Left ventricle myocardium inferior (tissue), 1 donor: ENCODE measurements at regions not wholly inside any gene's neighbourhood (a gene's known extent, or its start where the extent isn't known, plus 50 kb on each side); places are given as distances from the start of the nearest gene placed in this dataset.
A peak's percentile ranks its signal among the peaks of the same experiment; 100 is the strongest.

Source experiments
- DNase-seq: peaks from one replicate; pipeline ENCODE4 v3.0.0-alpha.2; 2020
- H3K27ac ChIP-seq: fragments of 200-600 bp; replicated peaks from 2 replicates; pipeline ENCODE4 v1.8.0; 2021
- H3K27me3 ChIP-seq: fragments of 200-600 bp; 2 replicates; pipeline ENCODE4 v1.8.0; 2021; ENCODE audit warnings: low read depth
- H3K36me3 ChIP-seq: fragments of 200-600 bp; 2 replicates; pipeline ENCODE4 v1.8.0; 2021
- H3K4me1 ChIP-seq: fragments of 200-600 bp; 2 replicates; pipeline ENCODE4 v1.8.0; 2021
- H3K4me3 ChIP-seq: fragments of 200-600 bp; 2 replicates; pipeline ENCODE4 v1.8.0; 2021; ENCODE audit warnings: mild to moderate bottlenecking, moderate library complexity
- H3K9me3 ChIP-seq: fragments of 200-600 bp; replicated peaks from 2 replicates; pipeline ENCODE4 v1.8.0; 2021
- CTCF ChIP-seq: fragments of 200-600 bp; IDR thresholded peaks from 2 replicates; pipeline ENCODE4 v1.8.0; 2021; ENCODE audit warnings: antibody characterized with exemption, mild to moderate bottlenecking, borderline replicate concordance
- intact Hi-C: fragments of 100-400 bp; cut with micrococcal nuclease; formaldehyde crosslinking; loops from one replicate; pipeline ENCODE4 v1.11.0; 2022
- donor health status: DM: no; HTN: yes; CAD: no; lungs with severe emphysema.

DNA sequence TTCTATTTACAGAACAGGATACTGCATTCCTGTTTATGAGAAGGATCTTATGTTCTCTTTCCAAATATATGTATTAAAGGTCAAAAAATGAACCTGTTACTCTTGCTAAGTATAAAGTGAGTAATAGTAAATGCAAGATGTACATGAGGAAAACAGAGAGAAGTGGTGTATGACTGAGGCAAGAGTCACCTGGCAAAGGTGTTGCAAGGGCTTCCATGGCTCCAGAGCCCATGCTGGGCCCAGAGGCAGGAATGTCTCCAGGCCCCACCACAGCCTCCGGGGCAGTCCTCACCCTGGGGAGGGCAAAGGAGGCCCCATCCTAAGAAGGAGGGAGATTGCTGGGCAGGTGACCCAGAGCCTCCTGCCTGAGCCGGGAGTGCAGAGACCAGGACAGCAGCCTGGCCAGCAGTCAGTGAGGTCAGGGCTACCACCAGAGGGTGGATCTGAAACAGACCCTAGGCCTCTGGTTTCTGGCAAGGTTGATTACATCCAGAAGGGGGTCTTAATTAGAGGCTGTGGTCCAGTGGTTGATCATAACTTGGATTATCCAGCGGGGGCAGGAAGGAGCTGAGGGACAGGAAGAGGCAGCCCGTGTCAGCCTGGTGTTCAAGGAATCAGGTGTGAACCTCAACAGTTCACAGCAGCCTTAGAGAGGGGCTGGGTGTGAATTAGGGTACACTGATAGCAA lies 57.3 kb upstream of the CPLX2 start:
- Histone ChIP-seq H3K27ac (no peak overlapping the region), H3K36me3 (no peaks in the 10 kb centered on the region), H3K4me3 (no peak overlapping the region), H3K27me3 (peaks cover 74% of the 10 kb centered on the region), H3K4me1 (no peaks in the 10 kb centered on the region), H3K9me3 (no peaks in the 10 kb centered on the region)
- DNase-seq: no peak
- TF ChIP-seq CTCF: no peak
- intact Hi-C loops: no loop called here

DNA sequence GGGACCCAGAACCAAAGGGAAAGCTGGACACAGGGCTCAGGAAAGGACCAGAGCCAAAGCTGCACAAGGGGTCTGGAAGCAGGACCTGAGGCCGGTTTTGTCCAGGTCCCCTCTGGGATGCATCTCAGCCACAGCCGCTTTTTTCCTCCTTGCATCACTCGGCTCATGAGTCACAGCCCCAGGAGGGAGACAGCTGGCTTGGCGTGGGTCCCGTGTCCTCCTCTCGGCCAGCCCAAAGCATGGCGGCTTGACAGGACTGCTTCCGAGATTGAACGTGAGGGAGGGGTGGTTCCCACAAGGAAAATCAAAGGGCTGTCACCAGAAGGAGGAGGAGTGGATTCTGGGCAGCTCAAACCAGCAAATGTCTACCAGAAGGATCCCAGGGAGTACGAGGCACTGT lies 56.7 kb upstream of the CPLX2 start:
- Histone ChIP-seq H3K27ac (no peak overlapping the region), H3K36me3 (no peaks in the 10 kb centered on the region), H3K27me3 (peaks cover 73% of the 10 kb centered on the region), H3K9me3 (no peaks in the 10 kb centered on the region), H3K4me3 (no peak overlapping the region), H3K4me1 (no peaks in the 10 kb centered on the region)
- DNase-seq: peak; percentile 20
- intact Hi-C loops: no loop called here
- no peak for TF ChIP-seq CTCF

- no peak overlapping the region for H3K4me3 ChIP-seq
- H3K9me3 ChIP-seq: no peaks in the 10 kb centered on the region
- DNase-seq: no peak
- no peaks in the 10 kb centered on the region for H3K4me1 ChIP-seq
- H3K27me3 ChIP-seq: peaks cover 75% of the 10 kb centered on the region
- no peak for TF ChIP-seq CTCF
- no peaks in the 10 kb centered on the region for H3K36me3 ChIP-seq
- H3K27ac ChIP-seq: no peak overlapping the region
- intact Hi-C loops: no loop called here
These were observed 56.1 kb upstream of the CPLX2 start for GRCh38 chr5:175815126-175815913.

- H3K4me3 ChIP-seq: no peak overlapping the region
- TF ChIP-seq CTCF: no peak
- DNase-seq: no peak
- no peak overlapping the region for H3K27ac ChIP-seq
- intact Hi-C loops: no loop called here
- H3K4me1 ChIP-seq: no peaks in the 10 kb centered on the region
- H3K27me3 ChIP-seq: peaks cover 76% of the 10 kb centered on the region
- no peaks in the 10 kb centered on the region for H3K36me3 ChIP-seq
- H3K9me3 ChIP-seq: no peaks in the 10 kb centered on the region
These were observed 55.0 kb upstream of the CPLX2 start for GRCh38 chr5:175816348-175816747.

DNA sequence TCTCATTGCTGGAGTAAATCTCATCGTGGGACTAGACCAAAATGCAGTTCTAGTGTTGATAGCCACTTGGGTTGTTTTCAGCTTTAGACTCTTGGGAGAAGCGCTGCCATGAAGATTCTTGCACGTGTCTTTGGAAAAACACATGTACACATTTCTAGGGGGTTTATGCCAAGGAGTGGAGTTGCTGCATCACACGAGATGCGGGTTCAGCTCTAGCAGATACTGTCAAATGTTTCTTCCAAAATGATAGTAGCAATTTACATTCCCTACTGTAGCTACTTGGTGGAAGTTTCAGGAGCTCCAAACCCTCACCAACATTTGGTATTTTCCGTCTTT lies 52.3 kb upstream of the CPLX2 start:
- Histone ChIP-seq H3K27ac (no peak overlapping the region), H3K4me3 (no peak overlapping the region), H3K36me3 (no peaks in the 10 kb centered on the region), H3K27me3 (peaks cover 87% of the 10 kb centered on the region), H3K4me1 (no peaks in the 10 kb centered on the region), H3K9me3 (no peaks in the 10 kb centered on the region)
- intact Hi-C loops: no loop called here
- TF ChIP-seq CTCF: no peak
- DNase-seq: no peak
